ENCODE measurements at regions not wholly inside any gene's neighbourhood (a gene's known extent, or its start where the extent isn't known, plus 50 kb on each side); places are given as distances from the start of the nearest gene placed in this dataset.

GRCh38 chr16:54366943-54367342 is 80.4 kb upstream of the IRX3 start:
- Histone ChIP-seq H2AFZ (ENCODE audit: insufficient read depth, low read length, poor library complexity) (no peak overlapping the region), H3K23ac (ENCODE audit: low read length) (no peak overlapping the region), H2BK12ac (ENCODE audit: low read length) (no peak overlapping the region), H3K4me3 (ENCODE audit: low read depth, low read length) (no peak overlapping the region), H3K27ac (ENCODE audit: low read depth, low read length) (no peak overlapping the region), H3K36me3 (ENCODE audit: control insufficient read depth in 1 of 2, insufficient read depth in 2 of 2, low read length in 2 of 2) (no peaks in the 10 kb centered on the region), H2AK5ac (ENCODE audit: low read length) (no peak overlapping the region), H2BK120ac (ENCODE audit: insufficient read depth, low read length, poor library complexity) (no peak overlapping the region), H3K9me3 (ENCODE audit: insufficient read depth, low read depth, low read length) (no peaks in the 10 kb centered on the region), H3K14ac (ENCODE audit: low read length) (no peak overlapping the region), H3K9ac (ENCODE audit: low read length) (no peak overlapping the region), H3K4me2 (ENCODE audit: low read length) (no peak overlapping the region), H3K79me1 (ENCODE audit: low read length) (no peaks in the 10 kb centered on the region), H3K4me1 (ENCODE audit: control insufficient read depth in 1 of 2, insufficient read depth in 2 of 2, low read length in 2 of 2) (no peaks in the 10 kb centered on the region), H2BK5ac (ENCODE audit: low read depth, low read length, poor library complexity) (no peak overlapping the region), H3K79me2 (ENCODE audit: control insufficient read depth, insufficient read depth, low read length, poor library complexity) (no peaks in the 10 kb centered on the region), H4K12ac (ENCODE audit: low read depth, low read length) (no peak overlapping the region), H3K27me3 (ENCODE audit: insufficient read depth, low read length) (no peaks in the 10 kb centered on the region), H3K4ac (ENCODE audit: low read depth, low read length) (no peak overlapping the region), H4K91ac (ENCODE audit: low read depth, low read length) (no peak overlapping the region), H4K8ac (ENCODE audit: low read depth, low read length) (no peak overlapping the region), H3K18ac (ENCODE audit: low read length) (no peak overlapping the region)
- no peak for DNase-seq
- WGBS (ENCODE audit: extremely low coverage, insufficient coverage, insufficient read length): no CpG with 5 or more reads among the region's 2 CpGs

- no peak for DNase-seq
- H2BK12ac ChIP-seq (ENCODE audit: low read length): no peak overlapping the region
- no peak overlapping the region for H3K14ac ChIP-seq (ENCODE audit: low read length)
- H3K79me2 ChIP-seq (ENCODE audit: control insufficient read depth, insufficient read depth, low read length, poor library complexity): no peaks in the 10 kb centered on the region
- no peaks in the 10 kb centered on the region for H3K4me1 ChIP-seq (ENCODE audit: control insufficient read depth in 1 of 2, insufficient read depth in 2 of 2, low read length in 2 of 2)
- no peak overlapping the region for H3K27ac ChIP-seq (ENCODE audit: low read depth, low read length)
- no peak overlapping the region for H4K91ac ChIP-seq (ENCODE audit: low read depth, low read length)
- H3K36me3 ChIP-seq (ENCODE audit: control insufficient read depth in 1 of 2, insufficient read depth in 2 of 2, low read length in 2 of 2): no peaks in the 10 kb centered on the region
- no peak overlapping the region for H4K12ac ChIP-seq (ENCODE audit: low read depth, low read length)
- no peaks in the 10 kb centered on the region for H3K9me3 ChIP-seq (ENCODE audit: insufficient read depth, low read depth, low read length)
- no peak overlapping the region for H3K4me3 ChIP-seq (ENCODE audit: low read depth, low read length)
- H3K23ac ChIP-seq (ENCODE audit: low read length): no peak overlapping the region
- H3K4ac ChIP-seq (ENCODE audit: low read depth, low read length): no peak overlapping the region
- WGBS (ENCODE audit: extremely low coverage, insufficient coverage, insufficient read length): no CpG with 5 or more reads among the region's 10 CpGs
- H2BK5ac ChIP-seq (ENCODE audit: low read depth, low read length, poor library complexity): no peak overlapping the region
- H3K27me3 ChIP-seq (ENCODE audit: insufficient read depth, low read length): no peaks in the 10 kb centered on the region
- no peak overlapping the region for H3K4me2 ChIP-seq (ENCODE audit: low read length)
- H3K9ac ChIP-seq (ENCODE audit: low read length): no peak overlapping the region
- H2AFZ ChIP-seq (ENCODE audit: insufficient read depth, low read length, poor library complexity): no peak overlapping the region
- H2BK120ac ChIP-seq (ENCODE audit: insufficient read depth, low read length, poor library complexity): no peak overlapping the region
- H3K18ac ChIP-seq (ENCODE audit: low read length): no peak overlapping the region
- H4K8ac ChIP-seq (ENCODE audit: low read depth, low read length): no peak overlapping the region
- no peak overlapping the region for H2AK5ac ChIP-seq (ENCODE audit: low read length)
- no peaks in the 10 kb centered on the region for H3K79me1 ChIP-seq (ENCODE audit: low read length)
Measured at GRCh38 chr16:54365990-54366634, 79.5 kb upstream of the IRX3 start.

- Histone ChIP-seq H2BK120ac (ENCODE audit: insufficient read depth, low read length, poor library complexity) (no peak overlapping the region), H3K9ac (ENCODE audit: low read length) (no peak overlapping the region), H2BK5ac (ENCODE audit: low read depth, low read length, poor library complexity) (no peak overlapping the region), H3K4me3 (ENCODE audit: low read depth, low read length) (no peak overlapping the region), H3K9me3 (ENCODE audit: insufficient read depth, low read depth, low read length) (no peaks in the 10 kb centered on the region), H2AK5ac (ENCODE audit: low read length) (no peak overlapping the region), H3K23ac (ENCODE audit: low read length) (no peak overlapping the region), H4K91ac (ENCODE audit: low read depth, low read length) (no peak overlapping the region), H3K14ac (ENCODE audit: low read length) (no peak overlapping the region), H4K12ac (ENCODE audit: low read depth, low read length) (no peak overlapping the region), H3K27ac (ENCODE audit: low read depth, low read length) (no peak overlapping the region), H2AFZ (ENCODE audit: insufficient read depth, low read length, poor library complexity) (no peak overlapping the region), H3K18ac (ENCODE audit: low read length) (no peak overlapping the region), H3K27me3 (ENCODE audit: insufficient read depth, low read length) (no peaks in the 10 kb centered on the region), H3K79me2 (ENCODE audit: control insufficient read depth, insufficient read depth, low read length, poor library complexity) (no peaks in the 10 kb centered on the region), H4K8ac (ENCODE audit: low read depth, low read length) (no peak overlapping the region), H3K4me2 (ENCODE audit: low read length) (no peak overlapping the region), H3K79me1 (ENCODE audit: low read length) (no peaks in the 10 kb centered on the region), H3K4ac (ENCODE audit: low read depth, low read length) (no peak overlapping the region), H3K36me3 (ENCODE audit: control insufficient read depth in 1 of 2, insufficient read depth in 2 of 2, low read length in 2 of 2) (no peaks in the 10 kb centered on the region), H3K4me1 (ENCODE audit: control insufficient read depth in 1 of 2, insufficient read depth in 2 of 2, low read length in 2 of 2) (peaks cover 0 to 2% of the 10 kb centered on the region in 2 experiments), H2BK12ac (ENCODE audit: low read length) (no peak overlapping the region)
- DNase-seq: no peak
- no CpG with 5 or more reads among the region's 6 CpGs for WGBS (ENCODE audit: extremely low coverage, insufficient coverage, insufficient read length)
Measured at GRCh38 chr16:54363766-54364165, 77.2 kb upstream of the IRX3 start.

GRCh38 chr16:54362591-54363206 is 76.1 kb upstream of the IRX3 start:
- Histone ChIP-seq H3K79me1 (ENCODE audit: low read length) (no peaks in the 10 kb centered on the region), H3K36me3 (ENCODE audit: control insufficient read depth in 1 of 2, insufficient read depth in 2 of 2, low read length in 2 of 2) (no peaks in the 10 kb centered on the region), H3K4me2 (ENCODE audit: low read length) (no peak overlapping the region), H3K4me1 (ENCODE audit: control insufficient read depth in 1 of 2, insufficient read depth in 2 of 2, low read length in 2 of 2) (peaks cover 0 to 2% of the 10 kb centered on the region in 2 experiments), H4K12ac (ENCODE audit: low read depth, low read length) (no peak overlapping the region), H3K9me3 (ENCODE audit: insufficient read depth, low read depth, low read length) (no peaks in the 10 kb centered on the region), H2BK5ac (ENCODE audit: low read depth, low read length, poor library complexity) (no peak overlapping the region), H2BK120ac (ENCODE audit: insufficient read depth, low read length, poor library complexity) (no peak overlapping the region), H3K18ac (ENCODE audit: low read length) (no peak overlapping the region), H4K8ac (ENCODE audit: low read depth, low read length) (no peak overlapping the region), H2BK12ac (ENCODE audit: low read length) (no peak overlapping the region), H3K4ac (ENCODE audit: low read depth, low read length) (no peak overlapping the region), H3K14ac (ENCODE audit: low read length) (no peak overlapping the region), H3K27ac (ENCODE audit: low read depth, low read length) (no peak overlapping the region), H2AK5ac (ENCODE audit: low read length) (no peak overlapping the region), H3K9ac (ENCODE audit: low read length) (no peak overlapping the region), H2AFZ (ENCODE audit: insufficient read depth, low read length, poor library complexity) (no peak overlapping the region), H4K91ac (ENCODE audit: low read depth, low read length) (no peak overlapping the region), H3K79me2 (ENCODE audit: control insufficient read depth, insufficient read depth, low read length, poor library complexity) (no peaks in the 10 kb centered on the region), H3K27me3 (ENCODE audit: insufficient read depth, low read length) (no peaks in the 10 kb centered on the region), H3K4me3 (ENCODE audit: low read depth, low read length) (no peak overlapping the region), H3K23ac (ENCODE audit: low read length) (no peak overlapping the region)
- no peak for DNase-seq
- WGBS (ENCODE audit: extremely low coverage, insufficient coverage, insufficient read length): no CpG with 5 or more reads among the region's 18 CpGs

Measured in trophoblast cell (in vitro differentiated cells and primary cell).